NB4 (cell line): ENCODE measurements at regions not wholly inside any gene's neighbourhood (a gene's known extent, or its start where the extent isn't known, plus 50 kb on each side); places are given as distances from the start of the nearest gene placed in this dataset.

ENCODE experiments used
- DNase-seq: peaks from one replicate; pipeline ENCODE4 v3.0.0; 2010; ENCODE audit warnings: low read depth
- H3K4me3 ChIP-seq: one replicate; pipeline ENCODE4 v1.5.1; 2011; ENCODE audit warnings: mild to moderate bottlenecking, low read depth, low read length, moderate library complexity
- MYC ChIP-seq: IDR thresholded peaks from 2 replicates; pipeline ENCODE4 v1.6.1; 2011; ENCODE audit warnings: low read depth, low read length
- POLR2A ChIP-seq: IDR thresholded peaks from 2 replicates; pipeline ENCODE4 v1.6.1; 2011; ENCODE audit warnings: mild to moderate bottlenecking; ENCODE audit not compliant: insufficient read length; ENCODE audit errors: extremely low read depth
- TF ChIP-seq, protein P1 (sequence below): IDR thresholded peaks from one replicate; pipeline ENCODE4 v1.5.1; 2012; ENCODE audit warnings: low read depth, low read length
- TF ChIP-seq, protein P2 (sequence below): IDR thresholded peaks from 2 replicates; pipeline ENCODE4 v1.6.1; 2011; ENCODE audit warnings: low read depth, low read length

DNA sequence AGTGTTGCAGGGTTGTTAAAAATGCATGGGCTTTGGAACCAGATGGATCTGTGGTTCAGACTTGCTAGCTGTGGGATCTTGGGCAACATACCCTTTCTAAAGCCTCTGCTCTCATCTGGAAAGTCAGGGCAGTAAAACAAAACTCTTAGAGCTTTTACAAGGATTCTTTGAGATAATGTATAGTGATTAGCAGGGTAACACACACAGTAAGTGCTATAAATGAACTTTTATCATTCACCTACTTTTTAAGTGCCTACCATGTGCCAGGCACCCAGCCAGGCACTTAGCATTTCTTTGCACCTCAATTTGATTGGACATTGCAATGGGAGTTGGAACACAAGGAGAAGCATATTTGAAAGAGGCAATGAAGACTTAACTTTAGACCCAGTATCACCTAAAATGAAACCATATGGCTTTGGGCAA, 208.6 kb upstream of the PAPPA start:
- DNase-seq, result no peak
- TF ChIP-seq POLR2A, result no peak
- TF ChIP-seq MYC, result no peak
- TF ChIP-seq, protein P1, sequence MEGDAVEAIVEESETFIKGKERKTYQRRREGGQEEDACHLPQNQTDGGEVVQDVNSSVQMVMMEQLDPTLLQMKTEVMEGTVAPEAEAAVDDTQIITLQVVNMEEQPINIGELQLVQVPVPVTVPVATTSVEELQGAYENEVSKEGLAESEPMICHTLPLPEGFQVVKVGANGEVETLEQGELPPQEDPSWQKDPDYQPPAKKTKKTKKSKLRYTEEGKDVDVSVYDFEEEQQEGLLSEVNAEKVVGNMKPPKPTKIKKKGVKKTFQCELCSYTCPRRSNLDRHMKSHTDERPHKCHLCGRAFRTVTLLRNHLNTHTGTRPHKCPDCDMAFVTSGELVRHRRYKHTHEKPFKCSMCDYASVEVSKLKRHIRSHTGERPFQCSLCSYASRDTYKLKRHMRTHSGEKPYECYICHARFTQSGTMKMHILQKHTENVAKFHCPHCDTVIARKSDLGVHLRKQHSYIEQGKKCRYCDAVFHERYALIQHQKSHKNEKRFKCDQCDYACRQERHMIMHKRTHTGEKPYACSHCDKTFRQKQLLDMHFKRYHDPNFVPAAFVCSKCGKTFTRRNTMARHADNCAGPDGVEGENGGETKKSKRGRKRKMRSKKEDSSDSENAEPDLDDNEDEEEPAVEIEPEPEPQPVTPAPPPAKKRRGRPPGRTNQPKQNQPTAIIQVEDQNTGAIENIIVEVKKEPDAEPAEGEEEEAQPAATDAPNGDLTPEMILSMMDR, result no peak
- TF ChIP-seq, protein P2, sequence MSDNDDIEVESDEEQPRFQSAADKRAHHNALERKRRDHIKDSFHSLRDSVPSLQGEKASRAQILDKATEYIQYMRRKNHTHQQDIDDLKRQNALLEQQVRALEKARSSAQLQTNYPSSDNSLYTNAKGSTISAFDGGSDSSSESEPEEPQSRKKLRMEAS, result no peak
- H3K4me3 ChIP-seq, result no peak overlapping the region

DNA sequence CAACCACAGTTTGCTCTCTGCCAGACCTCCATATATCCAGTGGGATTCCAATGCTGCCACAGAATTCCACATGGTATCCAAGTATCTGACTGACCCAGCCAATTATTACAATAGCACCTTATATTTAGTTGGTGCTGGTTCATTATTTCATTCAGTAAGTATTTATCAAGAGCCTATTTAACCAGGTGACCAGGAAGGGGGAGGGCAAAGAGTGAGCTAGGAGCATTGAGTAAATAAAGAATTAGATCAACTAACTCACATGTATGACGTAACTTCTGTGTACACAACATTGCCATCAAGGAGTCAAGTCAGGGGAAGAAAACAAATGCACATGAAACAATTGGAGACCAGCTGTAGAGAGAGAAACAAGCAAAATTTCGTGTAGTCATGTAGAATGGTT, 207.1 kb upstream of the PAPPA start:
- no peak for DNase-seq
- no peak overlapping the region for H3K4me3 ChIP-seq
- TF ChIP-seq, protein P1, result no peak
- no peak for TF ChIP-seq MYC
- TF ChIP-seq, protein P2, result no peak
- no peak for TF ChIP-seq POLR2A

DNA sequence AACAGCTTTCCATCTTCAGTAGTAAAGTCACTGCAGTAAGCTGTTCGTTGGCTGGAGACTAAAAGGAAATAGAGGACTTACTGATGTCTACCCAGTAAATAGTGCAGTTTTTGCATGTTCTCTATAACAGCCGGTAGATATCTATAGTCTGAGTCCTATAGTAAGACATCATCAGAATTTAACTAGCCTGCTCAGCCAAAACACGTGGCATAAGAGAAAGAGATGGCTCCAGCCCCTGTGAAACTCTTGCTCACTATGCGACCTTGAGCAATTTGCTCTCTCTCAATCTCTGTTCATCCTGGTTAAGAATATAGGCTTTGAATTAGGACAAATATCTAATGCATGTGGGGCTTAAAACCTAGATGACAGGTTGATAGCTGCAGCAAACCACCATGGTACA, 201.6 kb upstream of the PAPPA start:
- TF ChIP-seq, protein P1, result no peak
- TF ChIP-seq, protein P2, result no peak
- TF ChIP-seq MYC, result no peak
- no peak for TF ChIP-seq POLR2A
- H3K4me3 ChIP-seq, result no peak overlapping the region
- no peak for DNase-seq

DNA sequence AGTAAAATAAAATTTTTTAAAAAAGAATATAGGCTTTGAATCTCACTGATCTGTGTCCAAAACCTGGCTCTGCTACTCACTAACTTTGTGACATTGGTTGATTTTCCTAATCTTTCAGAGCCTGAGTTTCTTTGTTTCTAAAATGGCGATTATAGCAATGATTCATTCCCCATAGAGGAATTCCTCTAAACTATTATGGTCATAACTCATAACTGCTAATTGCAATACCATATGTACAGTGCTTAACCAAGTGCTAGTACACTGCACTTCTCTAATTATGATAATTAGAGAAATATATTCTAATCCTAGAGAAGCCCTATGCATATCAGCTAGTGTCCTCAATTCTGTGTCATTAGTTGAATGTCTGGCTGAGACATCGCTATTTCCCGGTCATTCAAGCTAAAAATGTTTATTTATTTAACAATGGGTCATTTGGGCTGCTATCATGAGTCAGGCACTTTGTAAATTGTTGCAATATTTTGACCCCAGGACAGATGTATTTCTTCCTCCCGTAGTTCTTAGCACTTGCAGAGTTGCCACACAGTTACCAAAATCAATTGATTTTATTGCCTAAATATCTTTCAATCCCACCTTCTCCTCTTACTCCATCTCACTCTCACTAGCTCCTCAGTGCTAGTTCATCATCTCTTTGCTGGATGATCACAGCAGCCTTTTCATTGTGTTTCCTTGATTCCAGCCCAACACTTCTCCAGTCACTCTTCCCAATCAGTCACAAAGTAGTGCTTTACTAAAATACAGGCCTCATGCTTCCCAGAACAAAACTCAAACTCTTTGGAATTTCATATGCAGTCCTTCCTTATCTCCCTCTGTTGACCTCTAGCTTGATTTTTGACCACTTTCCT, 200.9 kb upstream of the PAPPA start:
- DNase-seq, result no peak
- H3K4me3 ChIP-seq, result no peak overlapping the region
- no peak for TF ChIP-seq POLR2A
- no peak for TF ChIP-seq MYC
- TF ChIP-seq, protein P2, result no peak
- TF ChIP-seq, protein P1, result no peak

DNA sequence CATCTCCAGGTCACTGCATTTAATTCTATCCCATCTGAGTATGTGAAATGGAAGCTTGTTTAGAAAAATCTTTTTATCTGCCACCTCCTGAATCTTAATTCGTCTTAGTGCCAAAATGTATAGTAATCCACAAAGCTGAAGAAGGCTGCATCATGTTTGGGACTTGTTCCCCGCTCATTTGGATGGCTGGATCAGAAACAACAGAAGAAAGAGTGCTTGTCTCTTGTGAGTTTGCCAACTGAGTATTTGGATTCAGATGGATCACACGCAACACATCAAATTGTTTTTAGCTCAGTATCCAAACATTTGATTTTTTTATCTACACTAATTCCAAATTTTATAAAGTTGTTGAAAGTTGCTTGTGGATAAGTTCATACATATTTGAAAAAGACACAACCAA, 197.2 kb upstream of the PAPPA start:
- TF ChIP-seq, protein P2, result no peak
- no peak for TF ChIP-seq MYC
- no peak for TF ChIP-seq POLR2A
- TF ChIP-seq, protein P1, result no peak
- no peak for DNase-seq
- no peak overlapping the region for H3K4me3 ChIP-seq
